Stomach (tissue), 8 donors: ENCODE measurements at regions not wholly inside any gene's neighbourhood (a gene's known extent, or its start where the extent isn't known, plus 50 kb on each side); places are given as distances from the start of the nearest gene placed in this dataset.

Source experiments
- DNase-seq, 2 donors: peaks; one replicate each; pipeline versions ENCODE4 v3.0.0 to v3.0.0-alpha.2; 2013 to 2019
- H3K27ac ChIP-seq, 5 donors: fragments of 200-600 bp in 4 of 5; sonication (generic) in 4 of 5; one replicate each; pipeline ENCODE4 v1.5.1; 2013 to 2019; ENCODE audit warnings: mild to moderate bottlenecking in 1 of 5, moderate library complexity in 1 of 5
- H3K27me3 ChIP-seq, 3 donors: fragments of 200-600 bp; sonication (generic); one replicate each; pipeline ENCODE4 v1.5.1; 2017 to 2019; ENCODE audit warnings: mixed run types in 1 of 3
- H3K36me3 ChIP-seq, 4 donors: fragments of 200-600 bp; sonication (generic); 1 replicate in 3 of 4; 2 replicates in 1 of 4; pipeline ENCODE4 v1.5.1; 2016 to 2019
- H3K4me1 ChIP-seq, 4 donors: fragments of 200-600 bp; sonication (generic); one replicate each; pipeline ENCODE4 v1.5.1; 2016 to 2019
- H3K4me3 ChIP-seq, 4 donors: fragments of 200-600 bp; sonication (generic) in 3 of 4; one replicate each; pipeline ENCODE4 v1.5.1; 2016 to 2019; ENCODE audit warnings: mild to moderate bottlenecking in 1 of 4
- H3K9me3 ChIP-seq, 4 donors: fragments of 200-600 bp; sonication (generic); one replicate each; pipeline ENCODE4 v1.5.1; 2016 to 2019
- EP300 ChIP-seq: sonication (generic); formaldehyde crosslinking; IDR thresholded peaks from one replicate; pipeline ENCODE4 v1.6.1; 2017; ENCODE audit warnings: antibody characterized with exemption
- POLR2A ChIP-seq, 4 donors: fragments of 450-650 bp; IDR thresholded peaks; one replicate each; pipeline ENCODE4 v1.6.1; 2016; ENCODE audit warnings: antibody characterized with exemption in 4 of 4, control low read depth in 2 of 4, mild to moderate bottlenecking in 1 of 4, moderate library complexity in 1 of 4
- POLR2AphosphoS5 ChIP-seq, 3 donors: sonication (generic); formaldehyde crosslinking; IDR thresholded peaks; one replicate each; pipeline ENCODE4 v1.6.1; 2016; ENCODE audit warnings: antibody characterized with exemption in 3 of 3
- WGBS, 5 donors: extraction: QIAGEN DNeasy Blood & Tissue Kit in 3 of 5; methylation state at CpG; one replicate each; pipeline versions ENCODE4 v1.1.5 to v1.1.7; 2013 to 2018; 5-methylcytosine and 5-hydroxymethylcytosine counted together
- intact Hi-C: fragments of 100-400 bp; cut with DNase I; formaldehyde crosslinking; loops from one replicate; pipeline ENCODE4 v1.15.1; 2023; ENCODE audit warnings: low total_unique reads
- TF ChIP-seq, protein P1 (sequence below), 7 experiments: fragments of 450-650 bp in 4 of 7; fragments of 200-600 bp in 3 of 7; sonication (generic) in 3 of 7; IDR thresholded peaks; one replicate each; pipeline ENCODE4 v1.5.1; 2016 to 2019; ENCODE audit warnings: antibody characterized with exemption in 7 of 7, control low read depth in 2 of 7, mild to moderate bottlenecking in 1 of 7
- donor health status: healthy with polysubstance abuse.
- donor health status: Bipolar disorder and iron deficiency.
- donor health status: healthy.

DNA sequence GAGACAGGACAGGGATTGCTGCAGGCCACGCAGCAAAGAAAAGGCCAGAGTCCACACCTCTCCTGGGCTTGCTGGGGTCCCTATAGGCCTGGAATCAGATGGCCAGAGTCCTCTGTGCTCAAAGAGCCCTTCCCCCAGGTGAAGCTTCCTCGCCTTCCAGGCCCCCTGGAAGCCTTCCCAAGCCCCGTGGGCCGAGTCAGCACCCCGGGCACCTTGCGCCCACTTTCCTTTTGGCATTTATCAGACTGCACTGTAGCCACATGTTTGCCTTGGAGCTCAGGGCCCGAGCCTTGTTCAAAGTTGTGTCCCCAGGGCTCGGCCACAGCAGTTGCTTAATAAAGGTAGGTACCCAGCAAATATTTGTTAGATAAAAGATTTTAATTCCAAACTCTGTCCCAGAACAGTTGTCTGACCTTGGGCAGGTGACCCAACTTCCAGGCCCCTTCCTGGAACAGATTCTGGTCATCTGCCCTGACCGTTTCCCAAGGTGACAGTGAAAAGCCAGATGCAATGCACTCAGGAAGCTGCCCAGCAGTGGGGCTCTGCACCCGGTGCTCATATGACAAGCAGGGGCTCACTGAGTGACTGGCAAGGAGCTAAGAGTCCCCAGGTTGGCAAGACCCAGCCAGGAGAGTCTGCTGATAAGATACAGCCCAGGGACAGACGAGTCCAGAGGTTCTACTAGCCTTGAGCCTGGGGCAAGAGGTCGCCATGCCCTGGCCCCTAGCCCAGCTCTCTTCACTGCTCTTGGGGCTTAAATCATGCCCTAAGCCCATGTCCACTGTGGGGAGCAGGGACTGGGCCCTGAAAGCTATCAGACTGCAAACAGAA lies 81.2 kb downstream of the PITPNM2 start:
- peak overlapping the region; percentile 48 to 80 (median 74) for H3K27ac ChIP-seq
- intact Hi-C loops, result no loop called here
- 24 to 58% (median 53%) methylated on average over 11 to 12 of the region's 12 CpGs for WGBS, 5 donors

DNA sequence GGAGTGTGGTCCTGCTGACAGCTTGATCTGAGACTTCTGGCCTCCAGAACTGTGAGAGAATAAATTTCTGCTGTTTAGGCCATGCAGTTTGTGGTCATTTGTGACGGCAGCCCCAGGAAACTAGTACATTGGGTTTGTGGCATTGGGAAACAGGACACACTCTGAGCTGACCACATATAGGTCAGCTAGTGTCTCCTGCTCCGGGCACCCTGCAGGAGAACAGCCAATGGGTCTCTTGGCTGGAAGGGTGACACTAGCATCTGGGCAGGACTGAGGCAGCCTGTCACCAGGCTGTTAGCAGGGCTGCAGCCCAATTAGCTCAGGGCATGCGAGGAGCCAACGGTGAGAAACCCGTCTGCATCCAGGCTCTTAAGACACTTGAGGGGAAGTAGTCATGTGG lies 83.2 kb downstream of the PITPNM2 start:
- TF ChIP-seq POLR2AphosphoS5 (IDR thresholded peaks at IDR 0.05) (no peak), POLR2A (IDR thresholded peaks at IDR 0.05) (no peak), EP300 (no peak)
- TF ChIP-seq, protein P1, sequence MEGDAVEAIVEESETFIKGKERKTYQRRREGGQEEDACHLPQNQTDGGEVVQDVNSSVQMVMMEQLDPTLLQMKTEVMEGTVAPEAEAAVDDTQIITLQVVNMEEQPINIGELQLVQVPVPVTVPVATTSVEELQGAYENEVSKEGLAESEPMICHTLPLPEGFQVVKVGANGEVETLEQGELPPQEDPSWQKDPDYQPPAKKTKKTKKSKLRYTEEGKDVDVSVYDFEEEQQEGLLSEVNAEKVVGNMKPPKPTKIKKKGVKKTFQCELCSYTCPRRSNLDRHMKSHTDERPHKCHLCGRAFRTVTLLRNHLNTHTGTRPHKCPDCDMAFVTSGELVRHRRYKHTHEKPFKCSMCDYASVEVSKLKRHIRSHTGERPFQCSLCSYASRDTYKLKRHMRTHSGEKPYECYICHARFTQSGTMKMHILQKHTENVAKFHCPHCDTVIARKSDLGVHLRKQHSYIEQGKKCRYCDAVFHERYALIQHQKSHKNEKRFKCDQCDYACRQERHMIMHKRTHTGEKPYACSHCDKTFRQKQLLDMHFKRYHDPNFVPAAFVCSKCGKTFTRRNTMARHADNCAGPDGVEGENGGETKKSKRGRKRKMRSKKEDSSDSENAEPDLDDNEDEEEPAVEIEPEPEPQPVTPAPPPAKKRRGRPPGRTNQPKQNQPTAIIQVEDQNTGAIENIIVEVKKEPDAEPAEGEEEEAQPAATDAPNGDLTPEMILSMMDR (IDR thresholded peaks at IDR 0.05), result no peak
- 70 to 97% (median 89%) methylated on average over 2 to 5 of the region's 5 CpGs for WGBS, 5 donors
- no peaks in the 10 kb centered on the region for H3K27me3 ChIP-seq
- H3K4me3 ChIP-seq, result no peak overlapping the region
- no peak for DNase-seq
- H3K36me3 ChIP-seq, result no peaks in the 10 kb centered on the region
- H3K4me1 ChIP-seq, result peaks cover 66 to 84% (median 72%) of the 10 kb centered on the region in 4 donors
- intact Hi-C loops, result no loop called here
- H3K9me3 ChIP-seq, result no peaks in the 10 kb centered on the region
- H3K27ac ChIP-seq, result peak overlapping the region in 1 of 5 donors; percentile 26

More for the DNA sequence above, 81.2 kb downstream of the PITPNM2 start:
- no peaks in the 10 kb centered on the region for H3K27me3 ChIP-seq
- no peak overlapping the region for H3K4me3 ChIP-seq
- H3K4me1 ChIP-seq, result peaks cover 47 to 76% (median 59%) of the 10 kb centered on the region in 4 donors
- H3K36me3 ChIP-seq, result no peaks in the 10 kb centered on the region
- TF ChIP-seq POLR2A (IDR thresholded peaks at IDR 0.05) (no peak), EP300 (no peak), POLR2AphosphoS5 (IDR thresholded peaks at IDR 0.05) (no peak)
- TF ChIP-seq, protein P1 (IDR thresholded peaks at IDR 0.05), result no peak
- H3K9me3 ChIP-seq, result no peaks in the 10 kb centered on the region
- peak in 1 of 2 donors; percentile 64 for DNase-seq

DNA sequence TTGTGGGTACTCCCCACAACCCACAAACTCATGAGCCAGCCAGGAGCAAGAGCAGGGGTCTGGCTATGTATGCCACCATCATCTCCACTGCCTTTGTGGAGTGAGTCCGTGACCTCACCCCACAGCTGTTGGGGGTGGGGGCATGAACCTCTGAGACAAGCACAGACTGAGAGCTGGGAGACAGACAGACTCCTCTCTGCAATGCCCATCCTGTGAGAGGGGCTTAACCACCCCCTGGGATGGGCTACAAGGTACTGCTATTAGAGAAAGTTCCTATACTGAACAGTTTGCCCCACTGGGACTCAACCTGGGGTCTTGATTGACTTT lies 84.5 kb downstream of the PITPNM2 start:
- no peaks in the 10 kb centered on the region for H3K9me3 ChIP-seq
- WGBS, 5 donors, result 86 to 100% (median 94%) methylated on average over 1 of the region's 1 CpG
- H3K27ac ChIP-seq, result peak overlapping the region in 4 of 5 donors; percentile 0 to 82 (median 53)
- DNase-seq, result no peak
- no peak overlapping the region for H3K4me3 ChIP-seq
- no peaks in the 10 kb centered on the region for H3K27me3 ChIP-seq
- intact Hi-C loops, result no loop called here
- peaks cover 62 to 85% (median 74%) of the 10 kb centered on the region in 4 donors for H3K4me1 ChIP-seq
- H3K36me3 ChIP-seq, result no peaks in the 10 kb centered on the region
- TF ChIP-seq EP300, result no peak
- TF ChIP-seq POLR2AphosphoS5 (IDR thresholded peaks at IDR 0.05), result no peak
- TF ChIP-seq POLR2A (IDR thresholded peaks at IDR 0.05), result no peak
- TF ChIP-seq, protein P1 (IDR thresholded peaks at IDR 0.05), result no peak

DNA sequence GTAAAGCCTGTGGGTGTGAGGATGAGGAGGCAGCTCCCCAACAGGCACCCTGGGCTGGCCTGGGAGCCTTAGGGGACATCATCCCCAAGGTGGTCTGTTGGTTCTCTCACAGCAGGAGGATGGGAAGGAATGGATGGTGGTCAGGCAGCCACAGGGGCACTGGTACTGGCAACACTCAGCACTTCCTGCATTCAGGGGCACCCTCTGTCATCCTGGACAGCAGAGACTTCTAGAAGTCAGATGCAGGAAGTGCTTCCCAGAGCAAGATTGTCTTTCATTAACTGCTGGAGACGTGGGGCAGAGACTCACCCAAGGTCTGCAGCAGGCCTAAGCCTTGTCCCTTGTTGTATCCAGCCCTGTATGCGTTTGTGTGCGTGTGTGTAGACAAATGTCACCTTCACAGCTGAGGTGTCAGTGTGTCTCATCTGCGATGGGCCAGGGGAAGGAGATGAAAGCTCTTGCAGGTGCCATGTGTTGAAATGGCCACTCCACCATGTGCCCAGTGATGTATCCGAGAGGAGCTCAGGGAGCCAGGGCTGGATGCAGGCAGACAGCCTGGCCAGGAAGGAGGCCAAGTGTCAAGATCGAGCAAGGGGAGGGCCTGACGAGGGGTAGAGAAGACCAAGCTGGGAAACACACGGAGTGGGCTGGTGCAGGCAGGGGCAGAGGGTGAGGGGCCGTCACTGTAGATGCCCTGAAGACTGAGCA lies 85.1 kb downstream of the PITPNM2 start:
- TF ChIP-seq POLR2AphosphoS5 (IDR thresholded peaks at IDR 0.05), result no peak
- no peak for TF ChIP-seq EP300
- TF ChIP-seq, protein P1 (IDR thresholded peaks at IDR 0.05), result no peak
- no peak for TF ChIP-seq POLR2A (IDR thresholded peaks at IDR 0.05)
- intact Hi-C loops, result no loop called here
- Histone ChIP-seq H3K4me1 (peaks cover 57 to 79% (median 72%) of the 10 kb centered on the region in 4 donors), H3K27ac (peak overlapping the region in 4 of 5 donors; percentile 0 to 82 (median 53)), H3K36me3 (no peaks in the 10 kb centered on the region), H3K9me3 (no peaks in the 10 kb centered on the region), H3K4me3 (no peak overlapping the region), H3K27me3 (no peaks in the 10 kb centered on the region)
- 63 to 83% (median 79%) methylated on average over 7 to 9 of the region's 9 CpGs for WGBS, 5 donors
- DNase-seq, result no peak
